Type B pancreatic cell (in vitro differentiated cells): ENCODE measurements at regions not wholly inside any gene's neighbourhood (a gene's known extent, or its start where the extent isn't known, plus 50 kb on each side); places are given as distances from the start of the nearest gene placed in this dataset.

ENCODE experiments used
- DNase-seq: peaks from one replicate; pipeline ENCODE4 v3.0.0; 2021; ENCODE audit warnings: mixed read lengths; ENCODE audit not compliant: unreplicated experiment; ENCODE audit errors: extremely low spot score
- H3K27ac Mint-ChIP-seq: 2 replicates; pipeline ENCODE4 v1.8.0; 2021; ENCODE audit warnings: mild to moderate bottlenecking, mixed read lengths
- H3K27me3 Mint-ChIP-seq: 2 replicates; pipeline ENCODE4 v1.8.0; 2021; ENCODE audit warnings: mixed read lengths
- H3K36me3 Mint-ChIP-seq: 2 replicates; pipeline ENCODE4 v1.8.0; 2021; ENCODE audit warnings: mixed read lengths
- H3K4me1 Mint-ChIP-seq: one replicate; pipeline ENCODE4 v1.8.0; 2021; ENCODE audit warnings: mixed read lengths; ENCODE audit not compliant: unreplicated experiment
- H3K4me3 Mint-ChIP-seq: 2 replicates; pipeline ENCODE4 v1.8.0; 2021; ENCODE audit warnings: mild to moderate bottlenecking, mixed read lengths
- H3K9me3 Mint-ChIP-seq: 2 replicates; pipeline ENCODE4 v1.8.0; 2021; ENCODE audit warnings: mixed read lengths
- TF ChIP-seq, protein P1 (sequence below): fragments of 200-600 bp; sonication (generic); conservative IDR thresholded peaks from 2 replicates; pipeline ENCODE4 v1.5.0; 2021; ENCODE audit warnings: antibody characterized with exemption, mild to moderate bottlenecking

DNA sequence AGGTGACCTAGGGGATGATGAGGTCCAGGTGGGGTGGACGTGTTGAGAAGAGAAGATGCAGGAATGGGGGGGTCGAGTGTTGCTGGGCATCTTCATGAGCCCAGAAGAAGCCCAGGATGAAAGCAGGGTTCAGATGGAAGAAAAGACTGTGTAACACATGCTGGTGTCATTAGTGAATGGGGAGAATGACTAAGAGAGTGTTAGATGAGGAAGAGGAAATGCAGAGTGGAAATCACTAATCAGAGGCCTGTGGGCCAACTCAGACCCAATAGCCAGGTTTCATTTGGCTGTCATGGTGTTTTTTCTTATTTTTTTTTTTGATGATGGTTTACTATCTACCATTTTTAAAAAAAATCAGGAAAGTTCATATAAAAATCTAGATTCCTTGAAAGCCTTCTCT lies 180.8 kb upstream of the CAMK1G start:
- no peak overlapping the region for H3K4me3 Mint-ChIP-seq
- no peaks in the 10 kb centered on the region for H3K27me3 Mint-ChIP-seq
- H3K9me3 Mint-ChIP-seq, result no peaks in the 10 kb centered on the region
- no peak overlapping the region for H3K27ac Mint-ChIP-seq
- DNase-seq, result no peak
- TF ChIP-seq, protein P1, sequence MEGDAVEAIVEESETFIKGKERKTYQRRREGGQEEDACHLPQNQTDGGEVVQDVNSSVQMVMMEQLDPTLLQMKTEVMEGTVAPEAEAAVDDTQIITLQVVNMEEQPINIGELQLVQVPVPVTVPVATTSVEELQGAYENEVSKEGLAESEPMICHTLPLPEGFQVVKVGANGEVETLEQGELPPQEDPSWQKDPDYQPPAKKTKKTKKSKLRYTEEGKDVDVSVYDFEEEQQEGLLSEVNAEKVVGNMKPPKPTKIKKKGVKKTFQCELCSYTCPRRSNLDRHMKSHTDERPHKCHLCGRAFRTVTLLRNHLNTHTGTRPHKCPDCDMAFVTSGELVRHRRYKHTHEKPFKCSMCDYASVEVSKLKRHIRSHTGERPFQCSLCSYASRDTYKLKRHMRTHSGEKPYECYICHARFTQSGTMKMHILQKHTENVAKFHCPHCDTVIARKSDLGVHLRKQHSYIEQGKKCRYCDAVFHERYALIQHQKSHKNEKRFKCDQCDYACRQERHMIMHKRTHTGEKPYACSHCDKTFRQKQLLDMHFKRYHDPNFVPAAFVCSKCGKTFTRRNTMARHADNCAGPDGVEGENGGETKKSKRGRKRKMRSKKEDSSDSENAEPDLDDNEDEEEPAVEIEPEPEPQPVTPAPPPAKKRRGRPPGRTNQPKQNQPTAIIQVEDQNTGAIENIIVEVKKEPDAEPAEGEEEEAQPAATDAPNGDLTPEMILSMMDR, result no peak
- H3K4me1 Mint-ChIP-seq, result peaks cover 30% of the 10 kb centered on the region
- no peaks in the 10 kb centered on the region for H3K36me3 Mint-ChIP-seq

DNA sequence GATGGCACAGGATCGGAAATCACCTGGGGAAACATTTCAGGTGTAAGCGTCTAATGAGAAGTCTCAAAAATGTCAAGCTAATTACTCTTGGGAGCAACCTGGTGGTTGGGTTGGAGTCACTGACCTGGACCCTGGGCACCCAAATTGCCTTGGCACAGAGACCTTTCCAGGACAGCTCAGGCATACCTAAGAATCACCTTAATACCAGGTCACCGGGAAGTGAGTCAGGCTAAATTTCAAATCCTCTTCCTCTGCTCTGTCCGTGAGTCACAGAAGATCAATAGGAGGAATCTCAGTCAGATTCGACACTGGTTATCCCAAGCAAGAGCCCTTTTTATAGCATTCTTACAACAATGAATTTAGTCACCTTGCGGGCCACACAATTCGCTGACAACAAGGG lies 179.6 kb upstream of the CAMK1G start:
- Mint-ChIP-seq H3K4me3 (no peak overlapping the region), H3K36me3 (no peaks in the 10 kb centered on the region), H3K9me3 (no peaks in the 10 kb centered on the region), H3K27me3 (no peaks in the 10 kb centered on the region), H3K4me1 (peaks cover 20% of the 10 kb centered on the region), H3K27ac (no peak overlapping the region)
- TF ChIP-seq, protein P1, result no peak
- DNase-seq, result no peak

DNA sequence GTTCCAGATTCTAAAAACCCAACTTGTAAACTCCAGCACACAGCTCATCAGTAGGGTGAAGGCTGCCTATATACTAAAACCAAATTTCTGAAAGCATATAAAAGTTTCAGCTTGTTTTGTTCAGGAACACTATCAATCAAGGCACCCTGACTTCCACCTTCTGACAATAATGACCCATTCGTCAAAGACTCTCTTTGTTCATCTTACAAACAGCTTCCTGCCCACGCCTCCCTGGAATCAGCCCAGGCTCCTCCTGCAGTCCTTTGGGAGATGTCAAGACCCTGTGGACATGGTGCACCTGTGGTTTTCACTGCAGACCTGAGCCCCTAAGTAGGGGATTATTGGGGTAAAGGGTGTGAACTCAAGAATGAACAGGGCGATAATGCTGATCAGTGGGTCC lies 178.9 kb upstream of the CAMK1G start:
- no peak for DNase-seq
- Mint-ChIP-seq H3K36me3 (no peaks in the 10 kb centered on the region), H3K27ac (peak overlapping the region; percentile 87), H3K9me3 (no peaks in the 10 kb centered on the region), H3K27me3 (no peaks in the 10 kb centered on the region), H3K4me1 (peaks cover 19% of the 10 kb centered on the region), H3K4me3 (peak overlapping the region; percentile 75)
- TF ChIP-seq, protein P1, result no peak

DNA sequence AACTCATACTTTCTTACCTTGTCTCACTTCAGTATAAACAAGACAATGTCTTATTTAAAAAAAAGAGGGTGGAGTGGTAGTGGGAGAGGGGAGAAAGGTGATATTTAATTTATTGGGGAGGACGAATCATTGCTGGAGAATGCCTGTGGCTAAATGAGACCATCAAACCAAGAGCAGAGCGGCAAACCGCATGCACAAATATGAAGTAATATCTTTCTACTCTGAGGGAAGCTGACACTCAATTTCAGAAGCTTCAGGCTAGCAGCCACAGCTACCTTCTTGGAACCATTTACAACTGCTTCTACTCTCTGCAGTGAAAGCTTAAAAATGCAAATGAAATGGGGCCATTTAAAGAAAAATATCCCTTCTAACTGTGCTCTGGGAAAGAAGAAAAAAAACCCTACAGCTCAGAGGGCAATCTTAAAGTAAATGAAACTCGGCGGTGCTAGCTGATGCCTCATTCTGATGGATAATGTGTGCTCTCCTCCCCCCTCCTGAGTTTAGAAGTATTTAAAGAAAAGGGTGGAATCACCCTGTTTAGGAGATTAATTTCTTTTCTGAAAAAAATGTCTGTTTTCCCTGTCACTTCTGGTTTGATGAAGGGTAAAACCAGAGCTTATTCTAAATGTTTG lies 178.2 kb upstream of the CAMK1G start:
- no peak for DNase-seq
- no peaks in the 10 kb centered on the region for H3K27me3 Mint-ChIP-seq
- no peaks in the 10 kb centered on the region for H3K9me3 Mint-ChIP-seq
- TF ChIP-seq, protein P1, result no peak
- H3K4me3 Mint-ChIP-seq, result peak overlapping the region; percentile 75
- H3K27ac Mint-ChIP-seq, result peak overlapping the region; percentile 87
- no peaks in the 10 kb centered on the region for H3K36me3 Mint-ChIP-seq
- peaks cover 15% of the 10 kb centered on the region for H3K4me1 Mint-ChIP-seq

DNA sequence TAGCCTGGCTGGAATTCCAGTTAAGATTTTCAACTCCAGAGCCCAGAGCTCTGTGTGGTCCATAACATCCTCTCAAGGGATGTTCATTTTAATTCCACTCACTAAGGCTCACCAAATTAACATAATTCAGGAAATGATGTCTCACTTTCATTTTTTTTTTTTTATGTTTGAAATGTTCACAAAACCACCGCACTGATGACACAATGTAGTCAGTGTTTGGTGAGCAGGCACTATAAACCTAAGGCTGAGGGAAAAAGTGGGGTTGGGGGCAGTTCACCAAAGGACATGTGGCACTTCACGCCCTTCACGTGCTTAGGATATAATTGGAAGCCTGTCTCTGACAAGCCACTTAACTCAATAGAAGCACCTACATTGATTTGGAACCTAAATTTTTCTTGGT lies 177.3 kb upstream of the CAMK1G start:
- Mint-ChIP-seq H3K36me3 (no peaks in the 10 kb centered on the region), H3K27ac (peak overlapping the region; percentile 87), H3K4me1 (peaks cover 17% of the 10 kb centered on the region), H3K4me3 (peak overlapping the region; percentile 7), H3K9me3 (no peaks in the 10 kb centered on the region), H3K27me3 (no peaks in the 10 kb centered on the region)
- DNase-seq, result no peak
- TF ChIP-seq, protein P1, result no peak

DNA sequence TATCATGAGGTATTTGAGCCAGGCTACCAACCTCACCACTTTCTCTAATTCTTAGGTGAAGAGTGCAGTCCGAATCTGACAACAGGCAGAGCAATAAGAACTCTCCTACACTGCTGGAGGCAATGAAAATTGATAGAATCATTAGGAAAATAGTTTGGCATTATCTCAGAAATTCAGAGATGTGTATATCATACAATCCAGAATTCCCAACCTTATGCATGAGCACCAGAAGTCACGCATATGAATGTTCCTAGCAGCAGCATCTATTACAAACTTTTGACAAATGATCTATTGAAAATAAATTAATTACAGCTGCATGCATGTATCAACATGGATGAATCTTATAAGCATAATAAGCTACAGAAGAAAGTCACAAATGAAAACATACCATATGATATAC lies 176.9 kb upstream of the CAMK1G start:
- Mint-ChIP-seq H3K4me3 (no peak overlapping the region), H3K27me3 (no peaks in the 10 kb centered on the region), H3K36me3 (no peaks in the 10 kb centered on the region), H3K9me3 (no peaks in the 10 kb centered on the region), H3K4me1 (peaks cover 21% of the 10 kb centered on the region), H3K27ac (no peak overlapping the region)
- TF ChIP-seq, protein P1, result no peak
- no peak for DNase-seq
